ENCODE measurements at regions not wholly inside any gene's neighbourhood (a gene's known extent, or its start where the extent isn't known, plus 50 kb on each side); places are given as distances from the start of the nearest gene placed in this dataset.

- Histone ChIP-seq H3K4me3 (ENCODE audit: low read depth in 2 of 2, low read length in 1 of 2) (no peak overlapping the region), H3K9me2 (no peaks in the 10 kb centered on the region), H3K36me3 (replicated peaks in 1 of 2; ENCODE audit: control insufficient read depth in 1 of 2, insufficient read depth in 2 of 2, low read length in 1 of 2) (no peaks in the 10 kb centered on the region), H4K20me1 (ENCODE audit: insufficient read depth) (no peaks in the 10 kb centered on the region), H3K9ac (no peak overlapping the region), H3F3A (replicated peaks; ENCODE audit: insufficient read depth) (no peaks in the 10 kb centered on the region), H3K27me3 (ENCODE audit: insufficient read depth) (no peaks in the 10 kb centered on the region), H3K79me2 (ENCODE audit: insufficient read depth) (no peaks in the 10 kb centered on the region), H3K27ac (ENCODE audit: low read depth in 2 of 2, low read length in 1 of 2) (no peak overlapping the region), H2AFZ (ENCODE audit: low read depth) (no peak overlapping the region), H3K9me3 (no peaks in the 10 kb centered on the region), H3K4me1 (ENCODE audit: control insufficient read depth in 1 of 2, insufficient read depth in 2 of 2, low read depth in 1 of 2, low read length in 1 of 2) (no peaks in the 10 kb centered on the region), H3K4me2 (no peak overlapping the region)
- WGBS (ENCODE audit: low lambda C conversion rate): 13% methylated on average over 6 of the region's 6 CpGs
- ChIA-PET CTCF (no interaction called here), POLR2A (no interaction called here)
- no peak for DNase-seq
- TF ChIP-seq RCOR1 (IDR thresholded peaks at IDR 0.05; ENCODE audit: low read length) (no peak), IRF3 (IDR thresholded peaks at IDR 0.05; ENCODE audit: low read depth, low read length) (no peak), PBX3 (IDR thresholded peaks at IDR 0.05) (no peak), SMC3 (IDR thresholded peaks at IDR 0.05; ENCODE audit: low read depth, low read length) (no peak), ELF1 (IDR thresholded peaks at IDR 0.05) (no peak), RXRA (IDR thresholded peaks at IDR 0.05; ENCODE audit: borderline replicate concordance, low read depth) (no peak), FOSL2 (IDR thresholded peaks at IDR 0.05; ENCODE audit: borderline replicate concordance, low read depth) (no peak), FOXJ3 (CRISPR knock-in tag; IDR thresholded peaks at IDR 0.05) (no peak)
- TF ChIP-seq, protein P1, sequence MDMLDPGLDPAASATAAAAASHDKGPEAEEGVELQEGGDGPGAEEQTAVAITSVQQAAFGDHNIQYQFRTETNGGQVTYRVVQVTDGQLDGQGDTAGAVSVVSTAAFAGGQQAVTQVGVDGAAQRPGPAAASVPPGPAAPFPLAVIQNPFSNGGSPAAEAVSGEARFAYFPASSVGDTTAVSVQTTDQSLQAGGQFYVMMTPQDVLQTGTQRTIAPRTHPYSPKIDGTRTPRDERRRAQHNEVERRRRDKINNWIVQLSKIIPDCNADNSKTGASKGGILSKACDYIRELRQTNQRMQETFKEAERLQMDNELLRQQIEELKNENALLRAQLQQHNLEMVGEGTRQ (IDR thresholded peaks at IDR 0.05; ENCODE audit: borderline replicate concordance, low read depth, low read length): no peak
- TF ChIP-seq, protein P2, sequence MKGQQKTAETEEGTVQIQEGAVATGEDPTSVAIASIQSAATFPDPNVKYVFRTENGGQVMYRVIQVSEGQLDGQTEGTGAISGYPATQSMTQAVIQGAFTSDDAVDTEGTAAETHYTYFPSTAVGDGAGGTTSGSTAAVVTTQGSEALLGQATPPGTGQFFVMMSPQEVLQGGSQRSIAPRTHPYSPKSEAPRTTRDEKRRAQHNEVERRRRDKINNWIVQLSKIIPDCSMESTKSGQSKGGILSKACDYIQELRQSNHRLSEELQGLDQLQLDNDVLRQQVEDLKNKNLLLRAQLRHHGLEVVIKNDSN (IDR thresholded peaks at IDR 0.05; ENCODE audit: borderline replicate concordance, low read depth): no peak
Measured at GRCh38 chr4:27189683-27190082, 329.0 kb downstream of the STIM2 start.

GRCh38 chr4:27191592-27191991 lies 331.0 kb downstream of the STIM2 start:
- H3K9ac ChIP-seq: no peak overlapping the region
- no peaks in the 10 kb centered on the region for H4K20me1 ChIP-seq (ENCODE audit: insufficient read depth)
- 0% methylated on average over 1 of the region's 1 CpG for WGBS (ENCODE audit: low lambda C conversion rate)
- no peak for DNase-seq
- no peaks in the 10 kb centered on the region for H3K27me3 ChIP-seq (ENCODE audit: insufficient read depth)
- CTCF ChIA-PET: interaction anchor here (1.4 kb wide), 1 partner anchor 11 kb away, joined by 3 read pairs; no protein-coding TSS in a partner anchor
- no peaks in the 10 kb centered on the region for H3K36me3 ChIP-seq (replicated peaks in 1 of 2; ENCODE audit: control insufficient read depth in 1 of 2, insufficient read depth in 2 of 2, low read length in 1 of 2)
- H3K4me1 ChIP-seq (ENCODE audit: control insufficient read depth in 1 of 2, insufficient read depth in 2 of 2, low read depth in 1 of 2, low read length in 1 of 2): no peaks in the 10 kb centered on the region
- no peaks in the 10 kb centered on the region for H3K9me2 ChIP-seq
- TF ChIP-seq ELF1 (IDR thresholded peaks at IDR 0.05) (no peak), MEF2A (IDR thresholded peaks at IDR 0.05; ENCODE audit: borderline replicate concordance, low read depth) (no peak), RCOR1 (IDR thresholded peaks at IDR 0.05; ENCODE audit: low read length) (no peak), FOXJ3 (CRISPR knock-in tag; IDR thresholded peaks at IDR 0.05) (no peak), EP300 (IDR thresholded peaks at IDR 0.05; ENCODE audit: borderline replicate concordance in 1 of 2, low read depth in 1 of 2, low read length in 1 of 2) (no peak), NFIC (IDR thresholded peaks at IDR 0.05; ENCODE audit: borderline replicate concordance) (no peak), RAD21 (IDR thresholded peaks at IDR 0.05; ENCODE audit: low read length) (no peak), POLR2AphosphoS5 (IDR thresholded peaks at IDR 0.05; ENCODE audit: low read depth, low read length) (no peak), EZH2phosphoT487 (IDR thresholded peaks at IDR 0.05; ENCODE audit: borderline replicate concordance, low read depth) (no peak), NRF1 (IDR thresholded peaks at IDR 0.05; ENCODE audit: low read depth, low read length) (no peak), SIN3A (IDR thresholded peaks at IDR 0.05; ENCODE audit: borderline replicate concordance, low read depth, low read length) (no peak), PBX3 (IDR thresholded peaks at IDR 0.05) (no peak), TAF1 (IDR thresholded peaks at IDR 0.05; ENCODE audit: borderline replicate concordance, low read depth, low read length) (no peak), GABPA (IDR thresholded peaks at IDR 0.05; ENCODE audit: low read depth) (no peak)
- TF ChIP-seq, protein P2 (IDR thresholded peaks at IDR 0.05; ENCODE audit: borderline replicate concordance, low read depth): no peak
- H3K9me3 ChIP-seq: no peaks in the 10 kb centered on the region
- no peaks in the 10 kb centered on the region for H3F3A ChIP-seq (replicated peaks; ENCODE audit: insufficient read depth)
- H3K79me2 ChIP-seq (ENCODE audit: insufficient read depth): no peaks in the 10 kb centered on the region
- no peak overlapping the region for H3K4me2 ChIP-seq
- no peak overlapping the region for H3K27ac ChIP-seq (ENCODE audit: low read depth in 2 of 2, low read length in 1 of 2)
- POLR2A ChIA-PET: no interaction called here
- no peak overlapping the region for H3K4me3 ChIP-seq (ENCODE audit: low read depth in 2 of 2, low read length in 1 of 2)
- H2AFZ ChIP-seq (ENCODE audit: low read depth): no peak overlapping the region

Data from SK-N-SH (cell line).